ENCODE measurements at regions not wholly inside any gene's neighbourhood (a gene's known extent, or its start where the extent isn't known, plus 50 kb on each side); places are given as distances from the start of the nearest gene placed in this dataset.
A peak's percentile ranks its signal among the peaks of the same experiment; 100 is the strongest.

GRCh38 chr1:164922585-164922984, 363.6 kb downstream of the PBX1 start:
- no peaks in the 10 kb centered on the region for H3K9me3 ChIP-seq
- FAIRE-seq = no peak
- H3K27ac ChIP-seq = no peak overlapping the region
- no peaks in the 10 kb centered on the region for H3K27me3 ChIP-seq
- DNase-seq = no peak
- no peak for ATAC-seq
- no peak for TF ChIP-seq CTCF (IDR thresholded peaks at IDR 0.05)
- intact Hi-C loops (cut with DNase I) = no loop called here
- H3K4me1 ChIP-seq = no peaks in the 10 kb centered on the region
- no peak overlapping the region for H3K4me3 ChIP-seq
- no peaks in the 10 kb centered on the region for H3K36me3 ChIP-seq

GRCh38 chr1:164921493-164921892, 362.5 kb downstream of the PBX1 start:
- FAIRE-seq (no peak), DNase-seq (no peak), ATAC-seq (no peak)
- TF ChIP-seq CTCF (IDR thresholded peaks at IDR 0.05) = no peak
- Histone ChIP-seq H3K27me3 (no peaks in the 10 kb centered on the region), H3K27ac (no peak overlapping the region), H3K9me3 (no peaks in the 10 kb centered on the region), H3K4me3 (no peak overlapping the region), H3K4me1 (no peaks in the 10 kb centered on the region), H3K36me3 (no peaks in the 10 kb centered on the region)
- WGBS, 2 donors = 79 to 81% methylated on average over 5 of the region's 5 CpGs
- intact Hi-C loops (cut with DNase I) = no loop called here

- 69 to 85% methylated on average over 2 of the region's 2 CpGs for WGBS, 2 donors
- ATAC-seq (no peak), FAIRE-seq (no peak), DNase-seq (no peak)
- no peak for TF ChIP-seq CTCF (IDR thresholded peaks at IDR 0.05)
- Histone ChIP-seq H3K36me3 (no peaks in the 10 kb centered on the region), H3K9me3 (no peaks in the 10 kb centered on the region), H3K4me1 (no peaks in the 10 kb centered on the region), H3K27me3 (no peaks in the 10 kb centered on the region), H3K4me3 (no peak overlapping the region), H3K27ac (no peak overlapping the region)
- intact Hi-C loops (cut with DNase I) = no loop called here
Observed at GRCh38 chr1:164918140-164918539, 359.2 kb downstream of the PBX1 start.

GRCh38 chr1:164914208-164914607, 355.2 kb downstream of the PBX1 start:
- WGBS, 2 donors = 4 to 9% methylated on average over 1 of the region's 1 CpG
- peak in 1 of 6 donors; percentile 21 for DNase-seq
- no peaks in the 10 kb centered on the region for H3K36me3 ChIP-seq
- no peak for FAIRE-seq
- peak in 1 of 4 donors; percentile 21 for TF ChIP-seq CTCF (IDR thresholded peaks at IDR 0.05)
- no peaks in the 10 kb centered on the region for H3K27me3 ChIP-seq
- H3K4me1 ChIP-seq = no peaks in the 10 kb centered on the region
- H3K27ac ChIP-seq = no peak overlapping the region
- no peak overlapping the region for H3K4me3 ChIP-seq
- ATAC-seq = peak; percentile 75 to 94 (median 92)
- no peaks in the 10 kb centered on the region for H3K9me3 ChIP-seq
- intact Hi-C loops (cut with DNase I) = no loop called here

- no peak for TF ChIP-seq CTCF (IDR thresholded peaks at IDR 0.05)
- FAIRE-seq (no peak), ATAC-seq (no peak), DNase-seq (no peak)
- Histone ChIP-seq H3K4me1 (no peaks in the 10 kb centered on the region), H3K4me3 (no peak overlapping the region), H3K27me3 (no peaks in the 10 kb centered on the region), H3K27ac (no peak overlapping the region), H3K36me3 (no peaks in the 10 kb centered on the region), H3K9me3 (no peaks in the 10 kb centered on the region)
- intact Hi-C loops (cut with DNase I) = no loop called here
- WGBS, 2 donors = 85% methylated on average over 8 of the region's 8 CpGs
Observed at GRCh38 chr1:164912290-164912689, 353.3 kb downstream of the PBX1 start.

Measured in pancreas (tissue), 10 donors.